ENCODE measurements at regions not wholly inside any gene's neighbourhood (a gene's known extent, or its start where the extent isn't known, plus 50 kb on each side); places are given as distances from the start of the nearest gene placed in this dataset.

DNA sequence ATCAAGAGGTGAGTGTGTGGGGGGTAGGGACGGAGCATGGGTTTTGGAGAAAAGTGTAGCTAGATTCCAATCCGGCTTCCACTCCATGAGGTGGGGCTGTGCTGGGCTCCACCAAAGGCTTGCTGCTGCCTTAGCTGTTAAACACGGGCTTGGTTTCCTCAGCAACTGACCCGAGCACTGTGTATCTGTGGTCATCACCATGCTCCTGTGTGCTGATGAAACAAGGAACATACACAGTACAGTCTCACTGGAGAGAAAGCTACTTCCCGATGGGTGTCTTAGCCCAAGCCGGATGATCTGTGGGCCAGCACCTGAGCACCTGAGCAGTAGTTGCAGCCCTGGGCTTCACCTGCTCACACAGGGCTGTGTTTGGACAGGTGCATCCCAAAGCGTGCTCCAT lies 52.9 kb upstream of the VRK1 start:
- no peak for DNase-seq (ENCODE audit: low read depth)
- no peak overlapping the region for H3K4me3 ChIP-seq (ENCODE audit: low read depth, low read length)
- no peak for TF ChIP-seq MYC (IDR thresholded peaks at IDR 0.05; ENCODE audit: low read depth, low read length)
- TF ChIP-seq, protein P1, sequence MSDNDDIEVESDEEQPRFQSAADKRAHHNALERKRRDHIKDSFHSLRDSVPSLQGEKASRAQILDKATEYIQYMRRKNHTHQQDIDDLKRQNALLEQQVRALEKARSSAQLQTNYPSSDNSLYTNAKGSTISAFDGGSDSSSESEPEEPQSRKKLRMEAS (IDR thresholded peaks at IDR 0.05; ENCODE audit: low read depth, low read length) = no peak
- no peak for TF ChIP-seq POLR2A (IDR thresholded peaks at IDR 0.05; ENCODE audit: extremely low read depth, insufficient read length)
- TF ChIP-seq, protein P2, sequence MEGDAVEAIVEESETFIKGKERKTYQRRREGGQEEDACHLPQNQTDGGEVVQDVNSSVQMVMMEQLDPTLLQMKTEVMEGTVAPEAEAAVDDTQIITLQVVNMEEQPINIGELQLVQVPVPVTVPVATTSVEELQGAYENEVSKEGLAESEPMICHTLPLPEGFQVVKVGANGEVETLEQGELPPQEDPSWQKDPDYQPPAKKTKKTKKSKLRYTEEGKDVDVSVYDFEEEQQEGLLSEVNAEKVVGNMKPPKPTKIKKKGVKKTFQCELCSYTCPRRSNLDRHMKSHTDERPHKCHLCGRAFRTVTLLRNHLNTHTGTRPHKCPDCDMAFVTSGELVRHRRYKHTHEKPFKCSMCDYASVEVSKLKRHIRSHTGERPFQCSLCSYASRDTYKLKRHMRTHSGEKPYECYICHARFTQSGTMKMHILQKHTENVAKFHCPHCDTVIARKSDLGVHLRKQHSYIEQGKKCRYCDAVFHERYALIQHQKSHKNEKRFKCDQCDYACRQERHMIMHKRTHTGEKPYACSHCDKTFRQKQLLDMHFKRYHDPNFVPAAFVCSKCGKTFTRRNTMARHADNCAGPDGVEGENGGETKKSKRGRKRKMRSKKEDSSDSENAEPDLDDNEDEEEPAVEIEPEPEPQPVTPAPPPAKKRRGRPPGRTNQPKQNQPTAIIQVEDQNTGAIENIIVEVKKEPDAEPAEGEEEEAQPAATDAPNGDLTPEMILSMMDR (IDR thresholded peaks at IDR 0.05; ENCODE audit: low read depth, low read length) = no peak

DNA sequence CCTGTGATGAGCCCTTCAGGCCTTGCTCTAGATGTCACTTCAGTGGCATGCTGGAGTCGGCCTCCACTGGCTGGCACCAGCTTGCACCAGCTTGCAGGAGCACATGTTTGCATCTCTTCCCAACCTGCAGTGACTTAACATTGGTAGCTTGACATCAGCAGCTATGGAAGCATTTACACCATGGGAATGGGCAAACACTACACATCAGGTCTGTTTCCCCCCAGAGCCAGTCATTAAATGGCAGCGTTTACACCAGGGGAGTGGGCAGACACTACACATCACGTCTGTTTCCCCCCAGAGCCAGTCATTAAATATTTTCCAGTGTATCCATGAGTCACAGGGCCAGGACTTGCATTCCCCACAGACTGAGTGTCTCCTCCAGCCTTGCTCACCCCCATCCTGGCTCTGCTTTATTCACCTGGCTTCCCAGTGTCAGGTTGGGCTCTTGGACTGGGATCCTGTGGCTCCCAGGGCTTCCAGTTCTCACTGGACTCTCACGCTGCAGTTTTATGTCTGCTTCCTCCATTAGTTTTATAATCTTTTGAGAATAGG lies 51.6 kb upstream of the VRK1 start:
- DNase-seq (ENCODE audit: low read depth) = no peak

DNA sequence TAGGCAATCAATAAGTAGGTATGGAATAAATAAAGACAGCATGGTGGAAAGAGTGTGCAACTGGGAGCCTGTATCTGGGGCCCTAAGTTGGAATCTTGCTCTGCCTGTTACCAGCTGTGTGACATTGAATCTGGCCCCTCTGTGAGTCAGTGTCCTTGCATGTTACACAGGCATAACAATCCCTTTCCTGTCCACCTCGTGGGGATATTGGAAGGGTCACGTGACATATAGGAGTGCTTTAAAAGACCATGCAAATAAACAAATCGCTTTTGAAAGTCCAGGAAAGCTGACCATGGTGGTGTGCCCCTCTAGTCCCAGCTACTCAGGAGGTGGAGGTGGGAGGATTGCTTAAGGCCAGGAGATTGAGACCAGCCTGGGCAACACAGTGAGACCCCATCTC lies 51.1 kb upstream of the VRK1 start:
- no peak for TF ChIP-seq MYC (IDR thresholded peaks at IDR 0.05; ENCODE audit: low read depth, low read length)
- TF ChIP-seq, protein P2 (IDR thresholded peaks at IDR 0.05; ENCODE audit: low read depth, low read length) = no peak
- no peak for TF ChIP-seq POLR2A (IDR thresholded peaks at IDR 0.05; ENCODE audit: extremely low read depth, insufficient read length)
- TF ChIP-seq, protein P1 (IDR thresholded peaks at IDR 0.05; ENCODE audit: low read depth, low read length) = no peak
- H3K4me3 ChIP-seq (ENCODE audit: low read depth, low read length) = no peak overlapping the region
- DNase-seq (ENCODE audit: low read depth) = no peak

More for the DNA sequence above, 51.6 kb upstream of the VRK1 start:
- TF ChIP-seq, protein P2 (IDR thresholded peaks at IDR 0.05; ENCODE audit: low read depth, low read length) = no peak
- TF ChIP-seq, protein P1 (IDR thresholded peaks at IDR 0.05; ENCODE audit: low read depth, low read length) = no peak
- TF ChIP-seq MYC (IDR thresholded peaks at IDR 0.05; ENCODE audit: low read depth, low read length) = no peak
- H3K4me3 ChIP-seq (ENCODE audit: low read depth, low read length) = no peak overlapping the region

DNA sequence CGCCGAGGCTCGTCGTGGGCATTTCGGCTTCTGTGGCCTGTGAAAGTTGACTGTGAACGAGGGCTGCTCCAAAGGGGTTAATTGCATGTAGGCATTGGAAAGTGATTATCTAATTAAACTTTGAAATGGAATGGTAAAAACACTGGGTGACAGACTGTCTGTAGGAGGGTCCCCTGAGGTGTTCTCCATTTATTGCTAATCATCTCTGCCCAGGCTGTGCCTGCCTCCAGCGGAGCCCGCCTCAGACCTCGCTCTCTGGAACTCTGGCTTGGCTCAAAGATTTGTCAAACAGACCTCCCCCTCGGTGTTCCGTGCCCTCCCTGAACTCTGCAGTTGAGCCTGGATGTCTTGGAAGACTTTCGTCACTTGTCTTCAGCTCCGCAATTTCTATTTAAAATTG lies 50.2 kb upstream of the VRK1 start:
- DNase-seq (ENCODE audit: low read depth) = no peak

More for the DNA sequence above, 50.2 kb upstream of the VRK1 start:
- TF ChIP-seq, protein P1 (IDR thresholded peaks at IDR 0.05; ENCODE audit: low read depth, low read length) = no peak
- TF ChIP-seq, protein P2 (IDR thresholded peaks at IDR 0.05; ENCODE audit: low read depth, low read length) = no peak
- TF ChIP-seq MYC (IDR thresholded peaks at IDR 0.05; ENCODE audit: low read depth, low read length) = no peak
- no peak overlapping the region for H3K4me3 ChIP-seq (ENCODE audit: low read depth, low read length)
